Stomach (tissue), 4 donors: ENCODE measurements at regions not wholly inside any gene's neighbourhood (a gene's known extent, or its start where the extent isn't known, plus 50 kb on each side); places are given as distances from the start of the nearest gene placed in this dataset.

Source experiments
- EP300 ChIP-seq: sonication (generic); formaldehyde crosslinking; IDR thresholded peaks from one replicate; pipeline ENCODE4 v1.6.1; 2017; ENCODE audit warnings: antibody characterized with exemption
- POLR2A ChIP-seq, 4 donors: fragments of 450-650 bp; IDR thresholded peaks; one replicate each; pipeline ENCODE4 v1.6.1; 2016; ENCODE audit warnings: antibody characterized with exemption in 4 of 4, control low read depth in 2 of 4, mild to moderate bottlenecking in 1 of 4, moderate library complexity in 1 of 4
- POLR2AphosphoS5 ChIP-seq, 3 donors: sonication (generic); formaldehyde crosslinking; IDR thresholded peaks; one replicate each; pipeline ENCODE4 v1.6.1; 2016; ENCODE audit warnings: antibody characterized with exemption in 3 of 3
- TF ChIP-seq, protein P1 (sequence below), 7 experiments: fragments of 450-650 bp in 4 of 7; fragments of 200-600 bp in 3 of 7; sonication (generic) in 3 of 7; IDR thresholded peaks; one replicate each; pipeline ENCODE4 v1.5.1; 2016 to 2019; ENCODE audit warnings: antibody characterized with exemption in 7 of 7, control low read depth in 2 of 7, mild to moderate bottlenecking in 1 of 7

DNA sequence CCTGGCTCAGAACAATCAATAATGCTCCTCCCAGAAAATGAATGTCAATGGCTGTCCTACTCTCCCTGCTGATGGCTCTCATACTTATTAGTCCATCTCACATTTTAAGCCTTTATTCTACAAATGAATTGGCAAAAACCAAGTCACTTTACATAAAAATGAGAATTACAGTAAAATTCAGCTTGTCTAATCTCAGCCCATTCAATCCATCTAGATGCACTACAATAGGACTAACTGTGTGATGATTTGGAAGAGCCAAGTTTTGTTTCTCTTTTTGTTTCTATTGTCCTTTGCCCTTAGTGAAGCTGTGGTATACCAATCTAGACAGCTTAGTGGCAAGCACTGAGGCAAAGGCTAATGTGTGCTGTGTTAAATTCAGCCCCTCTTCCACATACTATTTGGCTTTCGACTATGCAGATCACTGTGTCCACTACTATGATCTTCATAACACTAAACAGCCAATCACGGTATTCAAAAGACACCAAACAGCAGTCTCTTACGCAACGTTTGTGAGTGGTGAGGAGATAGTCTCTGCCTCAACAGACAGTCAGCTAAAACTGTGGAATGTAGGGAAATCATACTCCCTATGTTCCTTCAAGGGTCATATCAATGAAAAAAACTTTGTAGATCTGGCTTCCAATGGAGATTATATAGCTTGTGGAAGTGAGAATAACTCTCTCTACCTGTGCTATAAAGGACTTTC, 140.8 kb upstream of the ZNF462 start:
- TF ChIP-seq, protein P1, sequence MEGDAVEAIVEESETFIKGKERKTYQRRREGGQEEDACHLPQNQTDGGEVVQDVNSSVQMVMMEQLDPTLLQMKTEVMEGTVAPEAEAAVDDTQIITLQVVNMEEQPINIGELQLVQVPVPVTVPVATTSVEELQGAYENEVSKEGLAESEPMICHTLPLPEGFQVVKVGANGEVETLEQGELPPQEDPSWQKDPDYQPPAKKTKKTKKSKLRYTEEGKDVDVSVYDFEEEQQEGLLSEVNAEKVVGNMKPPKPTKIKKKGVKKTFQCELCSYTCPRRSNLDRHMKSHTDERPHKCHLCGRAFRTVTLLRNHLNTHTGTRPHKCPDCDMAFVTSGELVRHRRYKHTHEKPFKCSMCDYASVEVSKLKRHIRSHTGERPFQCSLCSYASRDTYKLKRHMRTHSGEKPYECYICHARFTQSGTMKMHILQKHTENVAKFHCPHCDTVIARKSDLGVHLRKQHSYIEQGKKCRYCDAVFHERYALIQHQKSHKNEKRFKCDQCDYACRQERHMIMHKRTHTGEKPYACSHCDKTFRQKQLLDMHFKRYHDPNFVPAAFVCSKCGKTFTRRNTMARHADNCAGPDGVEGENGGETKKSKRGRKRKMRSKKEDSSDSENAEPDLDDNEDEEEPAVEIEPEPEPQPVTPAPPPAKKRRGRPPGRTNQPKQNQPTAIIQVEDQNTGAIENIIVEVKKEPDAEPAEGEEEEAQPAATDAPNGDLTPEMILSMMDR (IDR thresholded peaks at IDR 0.05) = no peak
- TF ChIP-seq POLR2A (IDR thresholded peaks at IDR 0.05) = no peak
- TF ChIP-seq POLR2AphosphoS5 (IDR thresholded peaks at IDR 0.05) = no peak
- TF ChIP-seq EP300 = no peak
